ENCODE measurements at regions not wholly inside any gene's neighbourhood (a gene's known extent, or its start where the extent isn't known, plus 50 kb on each side); places are given as distances from the start of the nearest gene placed in this dataset.

DNA sequence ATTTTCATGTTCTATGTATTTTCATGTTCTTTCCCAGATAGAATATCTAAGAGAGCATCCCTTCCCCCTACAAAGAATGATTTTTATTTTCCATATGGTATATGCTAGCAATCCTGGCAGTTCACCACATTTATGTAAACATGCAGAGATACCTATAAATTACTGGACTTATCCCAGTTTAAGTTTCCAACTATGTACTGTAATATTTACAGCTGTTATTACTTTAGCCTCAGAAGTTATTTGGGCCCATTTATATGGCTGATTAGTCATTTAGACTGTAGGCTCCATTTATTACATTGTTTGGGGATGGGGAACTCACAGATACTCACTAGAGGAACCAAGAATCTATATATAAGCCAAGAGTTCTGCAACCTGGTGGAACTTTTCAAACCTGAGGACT lies 84.8 kb upstream of the WARS2 start:
- TF ChIP-seq CTCF (IDR thresholded peaks at IDR 0.05; ENCODE audit: low read depth, low read length, poor library complexity, severe bottlenecking) (no peak), EZH2phosphoT487 (IDR thresholded peaks at IDR 0.05; ENCODE audit: borderline replicate concordance, low read length) (no peak)

Data from DOHH2 (cell line).